Psoas muscle (tissue), 7 donors: ENCODE measurements at regions not wholly inside any gene's neighbourhood (a gene's known extent, or its start where the extent isn't known, plus 50 kb on each side); places are given as distances from the start of the nearest gene placed in this dataset.

Source experiments
- ATAC-seq, 4 donors: fragments of 200-7000 bp; cut with Tn5 transposase; one replicate each; pipeline ENCODE4 v1.9.1; 2020; ENCODE audit warnings: moderate library complexity in 3 of 4, mild to moderate bottlenecking in 2 of 4
- DNase-seq, 2 donors: peaks; one replicate each; pipeline ENCODE4 v3.0.0-alpha.2; 2020
- H3K27ac ChIP-seq: fragments of 200-600 bp; one replicate; pipeline ENCODE4 v1.8.0; 2022
- H3K27me3 ChIP-seq, 3 donors: fragments of 200-600 bp in 1 of 3; one replicate each; pipeline versions ENCODE4 v1.6.1 to v1.8.0; 2013 to 2022; ENCODE audit warnings: low read length in 2 of 3, mild to moderate bottlenecking in 2 of 3, moderate library complexity in 1 of 3; ENCODE audit not compliant: insufficient read depth in 3 of 3
- H3K36me3 ChIP-seq, 2 donors: fragments of 200-600 bp in 1 of 2; one replicate each; pipeline versions ENCODE4 v1.6.1 to v1.8.0; 2013 to 2022; ENCODE audit warnings: low read depth in 1 of 2, mild to moderate bottlenecking in 1 of 2, moderate library complexity in 1 of 2; ENCODE audit not compliant: insufficient read depth in 1 of 2
- H3K4me1 ChIP-seq: fragments of 200-600 bp; one replicate; pipeline ENCODE4 v1.8.0; 2022
- H3K4me3 ChIP-seq: fragments of 200-600 bp; one replicate; pipeline ENCODE4 v1.8.0; 2022; ENCODE audit warnings: mild to moderate bottlenecking
- H3K9me3 ChIP-seq: fragments of 200-600 bp; one replicate; pipeline ENCODE4 v1.8.0; 2022
- CTCF ChIP-seq: fragments of 200-600 bp; IDR thresholded peaks from one replicate; pipeline ENCODE4 v1.8.0; 2022; ENCODE audit warnings: antibody characterized with exemption
- WGBS, 3 donors: extraction: QIAGEN DNeasy Blood & Tissue Kit; methylation state at CpG; one replicate each; pipeline versions ENCODE4 v1.1.6 to v1.1.7; 2013; 5-methylcytosine and 5-hydroxymethylcytosine counted together
- intact Hi-C, 2 donors: fragments of 100-400 bp; cut with DNase I; formaldehyde crosslinking; loops; one replicate each; pipeline versions ENCODE4 v1.11.0 to v1.14.2; 2022
- donor health status: healthy with polysubstance abuse.
- donor health status: DM: no; HTN: no; CAD: no; lungs with moderate emphysema.
- donor health status: Bipolar disorder and iron deficiency.
- donor health status: healthy.
- donor health status: DM: yes; HTN: yes; CAD: no.
- donor health status: DM: no; HTN: no; CAD: no.
- donor health status: DM: yes; HTN: yes; CAD: no.

GRCh38 chr2:207216457-207216856 is 50.7 kb upstream of the KLF7 start:
- 12 to 16% (median 12%) methylated on average over 2 of the region's 2 CpGs for WGBS, 3 donors
- H3K27me3 ChIP-seq = peaks cover 0 to 5% (median 0%) of the 10 kb centered on the region in 3 donors
- no peak overlapping the region for H3K27ac ChIP-seq
- no peaks in the 10 kb centered on the region for H3K9me3 ChIP-seq
- ATAC-seq (no peak), DNase-seq (no peak)
- intact Hi-C loops = no loop called here
- no peak overlapping the region for H3K4me3 ChIP-seq
- no peaks in the 10 kb centered on the region for H3K36me3 ChIP-seq
- TF ChIP-seq CTCF = no peak
- no peaks in the 10 kb centered on the region for H3K4me1 ChIP-seq

GRCh38 chr2:207217442-207217841 is 51.7 kb upstream of the KLF7 start:
- Histone ChIP-seq H3K4me3 (no peak overlapping the region), H3K27me3 (peaks cover 0 to 5% (median 0%) of the 10 kb centered on the region in 3 donors), H3K27ac (no peak overlapping the region), H3K4me1 (no peaks in the 10 kb centered on the region), H3K9me3 (no peaks in the 10 kb centered on the region), H3K36me3 (no peaks in the 10 kb centered on the region)
- DNase-seq (no peak), ATAC-seq (no peak)
- no peak for TF ChIP-seq CTCF
- intact Hi-C loops = no loop called here
- WGBS, 3 donors = 88 to 92% (median 89%) methylated on average over 2 of the region's 2 CpGs

- H3K27ac ChIP-seq = no peak overlapping the region
- H3K27me3 ChIP-seq = peaks cover 0 to 5% (median 0%) of the 10 kb centered on the region in 3 donors
- intact Hi-C loops = no loop called here
- TF ChIP-seq CTCF = no peak
- H3K9me3 ChIP-seq = no peaks in the 10 kb centered on the region
- no peaks in the 10 kb centered on the region for H3K36me3 ChIP-seq
- ATAC-seq = no peak
- no peak overlapping the region for H3K4me3 ChIP-seq
- WGBS, 3 donors = 64 to 73% (median 71%) methylated on average over 4 of the region's 4 CpGs
- no peak for DNase-seq
- no peaks in the 10 kb centered on the region for H3K4me1 ChIP-seq
Observed at GRCh38 chr2:207219081-207219630, 53.4 kb upstream of the KLF7 start.

- WGBS, 3 donors = 56 to 67% (median 62%) methylated on average over 10 of the region's 10 CpGs
- intact Hi-C loops = no loop called here
Observed at GRCh38 chr2:207219676-207220501, 54.1 kb upstream of the KLF7 start.

More at GRCh38 chr2:207219676-207220501, 54.1 kb upstream of the KLF7 start:
- no peak for DNase-seq
- no peak for ATAC-seq
- Histone ChIP-seq H3K27ac (no peak overlapping the region), H3K9me3 (no peaks in the 10 kb centered on the region), H3K27me3 (peaks cover 0 to 5% (median 0%) of the 10 kb centered on the region in 3 donors), H3K36me3 (no peaks in the 10 kb centered on the region), H3K4me1 (no peaks in the 10 kb centered on the region), H3K4me3 (no peak overlapping the region)
- TF ChIP-seq CTCF = no peak
